ENCODE measurements at regions not wholly inside any gene's neighbourhood (a gene's known extent, or its start where the extent isn't known, plus 50 kb on each side); places are given as distances from the start of the nearest gene placed in this dataset.
"Not testable (repeated sequence)": the region's sequence is repeated elsewhere in the genome, so short reads cannot be mapped to it uniquely, and the experiment has no call there.

GRCh38 chr14:40413136-40413535, 980.9 kb upstream of the FBXO33 start:
- no peak for DNase-seq (ENCODE audit: low read depth in 4 of 4, low spot score in 2 of 4)

GRCh38 chr14:40410708-40411107, 978.5 kb upstream of the FBXO33 start:
- no peak for DNase-seq (ENCODE audit: low read depth in 4 of 4, low spot score in 2 of 4)

DNA sequence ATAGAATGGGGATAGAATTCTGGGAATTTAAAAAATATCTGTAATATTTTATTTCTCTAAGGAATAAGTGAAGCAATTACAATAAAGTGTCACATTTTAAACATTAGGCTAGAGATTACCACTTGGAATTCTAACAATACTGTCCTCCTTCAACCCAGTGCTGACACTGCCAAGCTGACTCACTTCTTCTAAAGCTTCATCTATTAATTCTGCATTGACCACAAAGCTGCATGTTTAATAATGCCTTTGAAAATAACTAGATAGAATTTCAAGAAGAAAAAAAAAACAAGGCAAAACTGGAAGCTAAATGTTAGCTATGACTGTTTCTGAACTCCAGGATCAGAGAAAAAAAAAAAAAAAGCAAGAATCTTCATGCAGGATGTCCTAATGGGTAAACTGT, 970.7 kb upstream of the FBXO33 start:
- no peak for DNase-seq (ENCODE audit: low read depth in 4 of 4, low spot score in 2 of 4)

DNA sequence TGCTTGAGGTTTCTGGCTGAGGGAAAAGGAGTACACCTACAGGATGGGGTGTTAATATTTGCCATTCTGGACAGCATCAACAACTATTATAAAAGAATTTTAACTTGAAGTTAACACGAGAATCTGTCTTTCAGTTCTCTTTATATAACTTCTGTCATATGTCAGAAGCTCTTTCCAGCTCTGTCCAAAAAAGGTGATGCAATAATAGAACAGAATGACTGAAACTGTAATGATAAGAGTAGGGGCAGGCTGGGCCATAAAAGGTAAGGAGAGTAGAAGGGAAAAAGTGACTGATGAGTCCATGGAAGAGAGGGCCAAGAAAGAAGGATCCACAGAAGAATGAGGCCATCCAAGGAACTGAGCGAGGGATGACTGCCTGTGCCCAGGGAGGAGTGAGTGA, 966.7 kb upstream of the FBXO33 start:
- DNase-seq (ENCODE audit: low read depth in 4 of 4, low spot score in 2 of 4): no peak

GRCh38 chr14:40394634-40395340, 962.6 kb upstream of the FBXO33 start:
- no peak for DNase-seq (ENCODE audit: low read depth in 4 of 4, low spot score in 2 of 4)

- no peak for DNase-seq (ENCODE audit: low read depth in 4 of 4, low spot score in 2 of 4)
Observed at GRCh38 chr14:40393143-40393542, 960.9 kb upstream of the FBXO33 start.

- no peak for DNase-seq (ENCODE audit: low read depth in 4 of 4, low spot score in 2 of 4)
Observed at GRCh38 chr14:40386433-40386832, 954.2 kb upstream of the FBXO33 start.

DNA sequence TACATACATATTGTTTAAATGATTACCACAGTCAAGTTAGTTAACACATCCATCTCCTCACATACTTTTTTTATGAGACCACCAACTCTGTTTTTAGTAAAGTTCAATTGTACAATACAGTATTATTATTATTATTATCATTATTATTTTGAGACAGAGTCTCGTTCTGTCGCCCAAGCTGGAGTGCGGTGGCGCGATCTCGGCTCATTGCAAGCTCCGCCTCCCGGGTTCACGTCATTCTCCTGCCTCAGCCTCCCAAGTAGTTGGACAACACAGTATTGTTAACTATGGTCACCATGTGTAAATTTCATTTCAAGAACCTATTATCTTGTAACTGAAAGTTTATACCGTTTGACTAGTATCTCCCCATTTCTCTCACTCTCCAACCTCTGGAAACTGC, 942.0 kb upstream of the FBXO33 start:
- no peak for DNase-seq (ENCODE audit: low read depth in 4 of 4, low spot score in 2 of 4)

- no peak for DNase-seq (ENCODE audit: low read depth in 4 of 4, low spot score in 2 of 4)
Observed at GRCh38 chr14:40371011-40371410, 938.8 kb upstream of the FBXO33 start.

DNA sequence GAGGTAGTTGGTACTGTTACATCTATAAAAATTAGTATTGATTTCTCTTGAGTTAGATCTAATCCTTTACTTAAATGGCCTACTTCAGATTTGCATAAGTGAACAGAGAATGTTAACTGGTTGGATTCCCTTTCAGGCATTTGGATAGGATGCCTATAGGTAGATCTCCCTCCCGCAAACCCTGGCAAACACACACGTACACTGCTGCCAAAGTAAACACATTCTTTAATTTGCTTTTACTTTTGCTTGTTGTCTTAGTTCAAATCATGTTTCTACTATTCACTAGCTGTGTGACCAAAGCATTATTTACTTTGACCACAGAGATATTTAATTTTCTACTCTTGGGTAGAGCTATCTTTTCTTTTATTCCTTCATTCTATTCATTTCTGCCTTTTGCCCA, 936.1 kb upstream of the FBXO33 start:
- no peak for DNase-seq (ENCODE audit: low read depth in 4 of 4, low spot score in 2 of 4)

- DNase-seq (ENCODE audit: low read depth in 4 of 4, low spot score in 2 of 4): no peak
Observed at GRCh38 chr14:40367717-40368116, 935.5 kb upstream of the FBXO33 start.

DNA sequence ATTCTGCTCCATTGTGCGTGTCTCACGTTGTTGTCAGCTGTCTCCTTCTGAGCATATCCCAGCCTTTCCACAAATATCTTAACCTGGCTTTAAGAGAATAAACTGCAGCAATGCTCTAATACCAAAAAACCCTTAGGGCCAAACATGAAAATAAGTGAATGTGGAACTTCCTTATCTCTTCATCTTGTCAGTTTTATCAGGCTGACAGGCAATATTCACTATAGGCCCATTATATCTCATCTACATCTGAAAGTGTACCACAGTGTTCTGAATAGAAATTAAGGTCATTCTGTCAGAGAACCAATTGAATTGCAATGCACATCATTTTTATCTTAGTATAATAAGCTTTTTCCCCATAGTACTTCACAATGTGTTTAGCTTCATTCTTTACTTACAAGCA, 933.1 kb upstream of the FBXO33 start:
- no peak for DNase-seq (ENCODE audit: low read depth in 4 of 4, low spot score in 2 of 4)

GRCh38 chr14:40362856-40363255, 930.6 kb upstream of the FBXO33 start:
- no peak for DNase-seq (ENCODE audit: low read depth in 4 of 4, low spot score in 2 of 4)

GRCh38 chr14:40354754-40355153, 922.5 kb upstream of the FBXO33 start:
- DNase-seq (ENCODE audit: low read depth in 4 of 4, low spot score in 2 of 4): no peak

DNA sequence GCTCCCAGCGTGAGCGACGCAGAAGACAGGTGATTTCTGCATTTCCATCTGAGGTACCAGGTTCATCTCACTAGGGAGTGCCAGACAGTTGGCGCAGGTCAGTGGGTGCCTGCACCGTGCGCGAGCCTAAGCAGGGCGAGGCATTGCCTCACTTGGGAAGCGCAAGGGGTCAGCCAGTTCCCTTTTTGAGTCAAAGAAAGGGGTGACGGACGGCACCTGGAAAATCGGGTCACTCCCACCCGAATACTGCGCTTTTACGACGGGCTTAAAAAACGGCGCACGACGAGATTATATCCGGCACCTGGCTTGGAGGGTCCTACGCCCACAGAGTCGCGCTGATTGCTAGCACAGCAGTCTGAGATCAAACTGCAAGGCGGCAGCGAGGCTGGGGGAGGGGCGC, 915.9 kb upstream of the FBXO33 start:
- not testable (repeated sequence) for DNase-seq (ENCODE audit: low read depth in 4 of 4, low spot score in 2 of 4)

DNA sequence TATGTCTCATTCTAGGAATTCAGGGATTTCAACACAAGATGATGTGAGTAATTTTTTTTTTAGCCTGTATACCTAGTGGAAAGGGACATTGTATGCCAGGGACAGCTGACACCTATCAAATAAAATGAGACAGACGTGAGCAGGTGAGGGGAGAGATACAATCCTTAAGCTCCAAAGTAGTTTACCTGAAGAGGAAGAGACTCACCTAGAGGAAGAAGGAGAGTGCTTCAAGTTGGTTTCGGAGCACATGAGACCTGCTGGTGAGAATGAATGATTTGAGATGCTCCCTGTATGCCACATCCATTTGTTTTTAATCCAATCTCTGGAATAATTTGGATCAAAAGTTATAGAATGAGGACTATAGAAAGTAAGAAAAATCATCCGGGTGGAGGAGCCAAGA, 915.4 kb upstream of the FBXO33 start:
- no peak for DNase-seq (ENCODE audit: low read depth in 4 of 4, low spot score in 2 of 4)

DNA sequence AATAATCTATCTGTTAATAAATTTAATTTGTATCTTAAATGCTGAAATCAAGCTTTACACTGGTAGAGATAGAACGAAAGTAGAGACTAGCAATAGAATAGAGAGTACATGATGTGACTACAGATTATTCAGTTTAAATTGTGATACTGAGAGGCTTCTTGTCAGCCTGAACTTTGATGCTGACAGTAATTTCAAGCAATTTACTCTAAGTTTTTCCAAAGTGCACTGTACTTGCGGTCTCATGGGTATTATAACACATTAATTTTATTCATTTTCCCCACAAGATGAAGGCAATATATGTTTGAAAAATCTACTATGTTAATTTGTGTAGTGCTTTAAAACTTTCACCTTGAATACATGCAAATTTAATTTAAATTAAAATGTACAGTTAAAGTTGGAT, 914.0 kb upstream of the FBXO33 start:
- DNase-seq (ENCODE audit: low read depth in 4 of 4, low spot score in 2 of 4): no peak

DNA sequence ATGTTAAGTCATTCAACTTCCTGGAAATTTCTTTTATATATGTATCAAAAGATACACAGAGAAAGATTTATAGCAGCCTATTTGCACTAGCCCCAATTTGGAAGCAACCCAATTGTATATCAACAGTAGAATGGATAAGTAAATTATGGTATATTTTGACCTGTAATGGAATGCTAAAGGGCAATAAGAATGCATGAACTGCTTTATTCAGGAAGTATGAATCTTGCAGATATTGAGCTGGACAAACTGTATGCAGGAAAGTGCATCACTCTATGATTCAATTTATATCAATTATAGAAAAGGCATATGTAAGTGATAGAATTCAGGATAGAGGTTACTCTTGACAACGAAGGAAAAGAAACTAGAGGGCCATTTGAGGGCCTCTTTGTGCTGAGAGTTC, 913.1 kb upstream of the FBXO33 start:
- DNase-seq (ENCODE audit: low read depth in 4 of 4, low spot score in 2 of 4): no peak

GRCh38 chr14:40340708-40341107, 908.5 kb upstream of the FBXO33 start:
- no peak for DNase-seq (ENCODE audit: low read depth in 4 of 4, low spot score in 2 of 4)

DNA sequence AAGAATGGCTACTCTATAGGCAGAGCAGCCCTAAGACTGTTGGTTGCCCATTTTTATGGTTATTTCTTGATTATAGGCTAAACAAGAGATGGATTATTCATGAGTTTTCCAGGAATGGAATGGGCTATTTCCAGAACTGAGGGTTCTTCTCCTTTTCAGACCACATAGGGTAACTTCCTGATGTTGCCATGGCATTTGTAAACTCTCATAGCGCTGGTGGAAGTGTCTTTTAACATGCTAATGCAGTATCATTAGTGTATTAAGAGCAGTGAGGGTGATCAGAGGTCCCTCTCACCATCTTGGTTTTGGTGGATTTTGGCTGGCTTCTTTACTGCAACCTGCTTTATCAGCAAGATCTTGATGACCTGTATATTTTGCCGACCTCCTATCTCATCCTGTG, 904.6 kb upstream of the FBXO33 start:
- DNase-seq (ENCODE audit: low read depth in 4 of 4, low spot score in 2 of 4): no peak

GRCh38 chr14:40326519-40326918, 894.3 kb upstream of the FBXO33 start:
- not testable (repeated sequence) for DNase-seq (ENCODE audit: low read depth in 4 of 4, low spot score in 2 of 4)

- no peak for DNase-seq (ENCODE audit: low read depth in 4 of 4, low spot score in 2 of 4)
Observed at GRCh38 chr14:40318211-40318719, 886.0 kb upstream of the FBXO33 start.

GRCh38 chr14:40317690-40318089, 885.5 kb upstream of the FBXO33 start:
- no peak for DNase-seq (ENCODE audit: low read depth in 4 of 4, low spot score in 2 of 4)

Measured in left renal cortex interstitium (tissue), 4 donors.